ENCODE measurements at regions not wholly inside any gene's neighbourhood (a gene's known extent, or its start where the extent isn't known, plus 50 kb on each side); places are given as distances from the start of the nearest gene placed in this dataset.
"Not testable (repeated sequence)": the region's sequence is repeated elsewhere in the genome, so short reads cannot be mapped to it uniquely, and the experiment has no call there.

GRCh38 chr17:22044706-22045246 lies 352.5 kb downstream of the KCNJ18 start:
- H3K4me2 ChIP-seq (replicated peaks; ENCODE audit: extremely low read depth, low read length, poor library complexity, severe bottlenecking); intact Hi-C loops (cut with micrococcal nuclease); DNase-seq; H3K27ac Mint-ChIP-seq; H3K9ac ChIP-seq (ENCODE audit: insufficient read depth, low read length, poor library complexity, severe bottlenecking); H3K4me3 Mint-ChIP-seq; H3K36me3 Mint-ChIP-seq; H3K36me3 ChIP-seq (replicated peaks in 1 of 2; ENCODE audit: control insufficient read depth in 1 of 2, insufficient read depth in 2 of 2, low read length in 2 of 2); H3K27ac ChIP-seq (ENCODE audit: low read depth in 1 of 2, low read length in 2 of 2); H3K4me3 ChIP-seq (replicated peaks in 1 of 3; ENCODE audit: low read depth in 2 of 3, low read length in 3 of 3); H3K4me1 Mint-ChIP-seq; H2AFZ ChIP-seq (ENCODE audit: insufficient read depth, low read depth, low read length, poor library complexity, severe bottlenecking); H3K27me3 Mint-ChIP-seq (ENCODE audit: low read depth in 3 of 3); H3K79me2 ChIP-seq (ENCODE audit: insufficient read depth, low read length); H3K27me3 ChIP-seq (ENCODE audit: control insufficient read depth in 2 of 2, insufficient read depth in 2 of 2, low read length in 2 of 2); H3K4me1 ChIP-seq (ENCODE audit: control insufficient read depth in 1 of 2, insufficient read depth in 2 of 2, low read length in 2 of 2); H4K20me1 ChIP-seq (ENCODE audit: insufficient read depth, low read length): not testable (repeated sequence)
- peaks cover 4 to 29% (median 7%) of the 10 kb centered on the region in 7 donors for H3K9me3 Mint-ChIP-seq
- H3K9me3 ChIP-seq (replicated peaks in 1 of 2; ENCODE audit: control insufficient read depth in 1 of 2, insufficient read depth in 1 of 2, low read length in 2 of 2), result peaks cover 15 to 21% of the 10 kb centered on the region in 2 donors
- 85% methylated on average over 21 of the region's 32 CpGs for WGBS (ENCODE audit: insufficient coverage)

- H3K27me3 Mint-ChIP-seq (ENCODE audit: low read depth in 3 of 3); H2AFZ ChIP-seq (ENCODE audit: insufficient read depth, low read depth, low read length, poor library complexity, severe bottlenecking); H3K36me3 ChIP-seq (replicated peaks in 1 of 2; ENCODE audit: control insufficient read depth in 1 of 2, insufficient read depth in 2 of 2, low read length in 2 of 2); H3K79me2 ChIP-seq (ENCODE audit: insufficient read depth, low read length); H3K4me3 Mint-ChIP-seq; H3K4me2 ChIP-seq (replicated peaks; ENCODE audit: extremely low read depth, low read length, poor library complexity, severe bottlenecking); H3K27me3 ChIP-seq (ENCODE audit: control insufficient read depth in 2 of 2, insufficient read depth in 2 of 2, low read length in 2 of 2); intact Hi-C loops (cut with micrococcal nuclease); H3K4me3 ChIP-seq (replicated peaks in 1 of 3; ENCODE audit: low read depth in 2 of 3, low read length in 3 of 3); H4K20me1 ChIP-seq (ENCODE audit: insufficient read depth, low read length); DNase-seq; H3K27ac ChIP-seq (ENCODE audit: low read depth in 1 of 2, low read length in 2 of 2); H3K9ac ChIP-seq (ENCODE audit: insufficient read depth, low read length, poor library complexity, severe bottlenecking); H3K4me1 ChIP-seq (ENCODE audit: control insufficient read depth in 1 of 2, insufficient read depth in 2 of 2, low read length in 2 of 2); H3K36me3 Mint-ChIP-seq; H3K27ac Mint-ChIP-seq; H3K4me1 Mint-ChIP-seq: not testable (repeated sequence)
- WGBS (ENCODE audit: insufficient coverage), result 86% methylated on average over 3 of the region's 6 CpGs
- H3K9me3 Mint-ChIP-seq, result peaks cover 4 to 32% (median 11%) of the 10 kb centered on the region in 7 donors
- H3K9me3 ChIP-seq (replicated peaks in 1 of 2; ENCODE audit: control insufficient read depth in 1 of 2, insufficient read depth in 1 of 2, low read length in 2 of 2), result peaks cover 15 to 24% of the 10 kb centered on the region in 2 donors
These were observed 355.2 kb downstream of the KCNJ18 start for GRCh38 chr17:22047521-22047920.

- H3K79me2 ChIP-seq (ENCODE audit: insufficient read depth, low read length); H3K4me3 Mint-ChIP-seq; intact Hi-C loops (cut with micrococcal nuclease); H2AFZ ChIP-seq (ENCODE audit: insufficient read depth, low read depth, low read length, poor library complexity, severe bottlenecking); H4K20me1 ChIP-seq (ENCODE audit: insufficient read depth, low read length); H3K27ac Mint-ChIP-seq; H3K4me1 ChIP-seq (ENCODE audit: control insufficient read depth in 1 of 2, insufficient read depth in 2 of 2, low read length in 2 of 2); H3K36me3 ChIP-seq (replicated peaks in 1 of 2; ENCODE audit: control insufficient read depth in 1 of 2, insufficient read depth in 2 of 2, low read length in 2 of 2); DNase-seq; H3K4me1 Mint-ChIP-seq; H3K36me3 Mint-ChIP-seq; H3K27me3 ChIP-seq (ENCODE audit: control insufficient read depth in 2 of 2, insufficient read depth in 2 of 2, low read length in 2 of 2); H3K4me3 ChIP-seq (replicated peaks in 1 of 3; ENCODE audit: low read depth in 2 of 3, low read length in 3 of 3); H3K4me2 ChIP-seq (replicated peaks; ENCODE audit: extremely low read depth, low read length, poor library complexity, severe bottlenecking); H3K27ac ChIP-seq (ENCODE audit: low read depth in 1 of 2, low read length in 2 of 2); H3K9ac ChIP-seq (ENCODE audit: insufficient read depth, low read length, poor library complexity, severe bottlenecking); H3K27me3 Mint-ChIP-seq (ENCODE audit: low read depth in 3 of 3): not testable (repeated sequence)
- peaks cover 4 to 32% (median 11%) of the 10 kb centered on the region in 7 donors for H3K9me3 Mint-ChIP-seq
- peaks cover 15 to 24% of the 10 kb centered on the region in 2 donors for H3K9me3 ChIP-seq (replicated peaks in 1 of 2; ENCODE audit: control insufficient read depth in 1 of 2, insufficient read depth in 1 of 2, low read length in 2 of 2)
- WGBS (ENCODE audit: insufficient coverage), result 92% methylated on average over 2 of the region's 5 CpGs
These were observed 355.9 kb downstream of the KCNJ18 start for GRCh38 chr17:22048226-22048625.

GRCh38 chr17:22050766-22051165 lies 358.4 kb downstream of the KCNJ18 start:
- H3K9me3 Mint-ChIP-seq, result peaks cover 4 to 22% (median 11%) of the 10 kb centered on the region in 7 donors
- H3K4me1 ChIP-seq (ENCODE audit: control insufficient read depth in 1 of 2, insufficient read depth in 2 of 2, low read length in 2 of 2); H3K79me2 ChIP-seq (ENCODE audit: insufficient read depth, low read length); H3K4me2 ChIP-seq (replicated peaks; ENCODE audit: extremely low read depth, low read length, poor library complexity, severe bottlenecking); H3K4me1 Mint-ChIP-seq; H3K36me3 Mint-ChIP-seq; H3K4me3 ChIP-seq (replicated peaks in 1 of 3; ENCODE audit: low read depth in 2 of 3, low read length in 3 of 3); intact Hi-C loops (cut with micrococcal nuclease); H4K20me1 ChIP-seq (ENCODE audit: insufficient read depth, low read length); H3K4me3 Mint-ChIP-seq; H3K9ac ChIP-seq (ENCODE audit: insufficient read depth, low read length, poor library complexity, severe bottlenecking); H3K27me3 ChIP-seq (ENCODE audit: control insufficient read depth in 2 of 2, insufficient read depth in 2 of 2, low read length in 2 of 2); DNase-seq; H3K27me3 Mint-ChIP-seq (ENCODE audit: low read depth in 3 of 3); H3K27ac ChIP-seq (ENCODE audit: low read depth in 1 of 2, low read length in 2 of 2); H3K36me3 ChIP-seq (replicated peaks in 1 of 2; ENCODE audit: control insufficient read depth in 1 of 2, insufficient read depth in 2 of 2, low read length in 2 of 2); H2AFZ ChIP-seq (ENCODE audit: insufficient read depth, low read depth, low read length, poor library complexity, severe bottlenecking); H3K27ac Mint-ChIP-seq: not testable (repeated sequence)
- peaks cover 21 to 35% of the 10 kb centered on the region in 2 donors for H3K9me3 ChIP-seq (replicated peaks in 1 of 2; ENCODE audit: control insufficient read depth in 1 of 2, insufficient read depth in 1 of 2, low read length in 2 of 2)
- no CpG with 5 or more reads among the region's 3 CpGs for WGBS (ENCODE audit: insufficient coverage)

Measured in CD14-positive monocyte (primary cell).